GM20000 (cell line): ENCODE measurements at regions not wholly inside any gene's neighbourhood (a gene's known extent, or its start where the extent isn't known, plus 50 kb on each side); places are given as distances from the start of the nearest gene placed in this dataset.
"Not testable (repeated sequence)": the region's sequence is repeated elsewhere in the genome, so short reads cannot be mapped to it uniquely, and the experiment has no call there.

ENCODE experiments used
- DNase-seq: peaks from one replicate; pipeline ENCODE4 v3.0.0; 2012; ENCODE audit warnings: low spot score
- CTCF ChIP-seq: IDR thresholded peaks from 2 replicates; pipeline ENCODE4 v1.5.1; 2012; ENCODE audit warnings: mild to moderate bottlenecking, control low read depth; ENCODE audit errors: extremely low read depth, missing control alignments

- TF ChIP-seq CTCF, result no peak
- no peak for DNase-seq
Observed at GRCh38 chr5:109998208-109998607, 308.5 kb downstream of the MAN2A1 start.

GRCh38 chr5:109998726-109999125 is 309.0 kb downstream of the MAN2A1 start:
- no peak for DNase-seq
- TF ChIP-seq CTCF, result no peak

- no peak for TF ChIP-seq CTCF
- no peak for DNase-seq
Observed at GRCh38 chr5:110001648-110002047, 311.9 kb downstream of the MAN2A1 start.

- TF ChIP-seq CTCF, result no peak
- no peak for DNase-seq
Observed at GRCh38 chr5:110002652-110003051, 312.9 kb downstream of the MAN2A1 start.

GRCh38 chr5:110005907-110006562 is 316.3 kb downstream of the MAN2A1 start:
- not testable (repeated sequence) for DNase-seq

GRCh38 chr5:110007101-110007500 is 317.4 kb downstream of the MAN2A1 start:
- no peak for TF ChIP-seq CTCF

GRCh38 chr5:110008131-110008530 is 318.4 kb downstream of the MAN2A1 start:
- DNase-seq, result no peak
- TF ChIP-seq CTCF, result no peak

More at GRCh38 chr5:110007101-110007500, 317.4 kb downstream of the MAN2A1 start:
- no peak for DNase-seq

GRCh38 chr5:110012145-110012544 is 322.4 kb downstream of the MAN2A1 start:
- DNase-seq, result no peak
- TF ChIP-seq CTCF, result no peak
